Caco-2 (cell line): ENCODE measurements at regions not wholly inside any gene's neighbourhood (a gene's known extent, or its start where the extent isn't known, plus 50 kb on each side); places are given as distances from the start of the nearest gene placed in this dataset.

Experiments
- BruUV-seq: library from RNA; stranded (reverse); fragments of 400-500 nt; replicated peaks from 2 replicates; lab custom pipeline; 2021; lab: Mats Ljungman, UMichigan
- CTCF ChIA-PET: fragments of 300-600 bp; sonication (Branson Sonifier 250); formaldehyde crosslinking; loops from one replicate; lab custom pipeline; 2022; ENCODE audit warnings: antibody characterized with exemption; lab: Charles Lee
- POLR2A ChIA-PET: fragments of 300-600 bp; sonication (Branson Sonifier 250); formaldehyde crosslinking; loops from one replicate; lab custom pipeline; 2022; ENCODE audit warnings: antibody characterized with exemption; lab: Charles Lee
- DNase-seq, 2 experiments: peaks; one replicate each; pipeline versions ENCODE4 v3.0.0 to v3.0.0-alpha.2; 2020 to 2022
- H3K27me3 ChIP-seq: replicated peaks from 2 replicates; pipeline ENCODE4 v1.6.0; 2011; ENCODE audit warnings: low read length; ENCODE audit not compliant: control insufficient read depth, insufficient read depth
- H3K36me3 ChIP-seq: 2 replicates; pipeline ENCODE4 v1.5.1; 2011; ENCODE audit warnings: low read length; ENCODE audit not compliant: control insufficient read depth, insufficient read depth
- H3K4me1 ChIP-seq: fragments of 250-450 bp; sonication (Bioruptor Pico); 2 replicates; pipeline ENCODE4 v1.5.1; 2020; ENCODE audit warnings: mild to moderate bottlenecking
- H3K4me3 ChIP-seq: 2 replicates; pipeline ENCODE4 v1.5.1; 2011; ENCODE audit warnings: low read depth, mild to moderate bottlenecking, control low read depth, low read length
- H3K9me3 ChIP-seq: fragments of 250-450 bp; sonication (Bioruptor Pico); 2 replicates; pipeline ENCODE4 v1.5.1; 2020; ENCODE audit warnings: mild to moderate bottlenecking, moderate library complexity
- H3K27ac Mint-ChIP-seq: one replicate; pipeline ENCODE4 v1.8.0; 2022; ENCODE audit warnings: mixed read lengths; ENCODE audit not compliant: unreplicated experiment
- H3K27me3 Mint-ChIP-seq: one replicate; pipeline ENCODE4 v1.8.0; 2022; ENCODE audit warnings: mixed read lengths; ENCODE audit not compliant: insufficient read depth, unreplicated experiment
- H3K36me3 Mint-ChIP-seq: one replicate; pipeline ENCODE4 v1.8.0; 2022; ENCODE audit warnings: mild to moderate bottlenecking, mixed read lengths; ENCODE audit not compliant: insufficient read depth, unreplicated experiment
- H3K4me1 Mint-ChIP-seq: one replicate; pipeline ENCODE4 v1.8.0; 2022; ENCODE audit warnings: low read depth, mixed read lengths; ENCODE audit not compliant: unreplicated experiment
- H3K4me3 Mint-ChIP-seq: one replicate; pipeline ENCODE4 v1.8.0; 2022; ENCODE audit warnings: mild to moderate bottlenecking, moderate library complexity, mixed read lengths; ENCODE audit not compliant: unreplicated experiment
- H3K9me3 Mint-ChIP-seq: one replicate; pipeline ENCODE4 v1.8.0; 2022; ENCODE audit warnings: mixed read lengths; ENCODE audit not compliant: unreplicated experiment
- CTCF ChIP-seq, 2 experiments: fragments of 200-600 bp in 1 of 2; IDR thresholded peaks; 1 replicate in 1 of 2; 2 replicates in 1 of 2; pipeline versions ENCODE4 v1.5.1 to v1.8.0; 2011 to 2022; ENCODE audit warnings: antibody characterized with exemption in 1 of 2, control low read depth in 1 of 2, inconsistent platforms in 1 of 2, low read depth in 1 of 2, low read length in 1 of 2, mild to moderate bottlenecking in 1 of 2, moderate library complexity in 1 of 2; ENCODE audit not compliant: insufficient read depth in 1 of 2, severe bottlenecking in 1 of 2, unreplicated experiment in 1 of 2
- intact Hi-C: fragments of 100-400 bp; cut with micrococcal nuclease; formaldehyde crosslinking; loops from one replicate; pipeline ENCODE4 v1.10.0; 2022; ENCODE audit not compliant: unreplicated experiment

GRCh38 chr3:18216996-18217395 lies 208.1 kb downstream of the SATB1 start:
- Mint-ChIP-seq H3K4me3 (no peak overlapping the region), H3K36me3 (no peaks in the 10 kb centered on the region), H3K4me1 (no peaks in the 10 kb centered on the region), H3K9me3 (no peaks in the 10 kb centered on the region), H3K27me3 (no peaks in the 10 kb centered on the region), H3K27ac (no peak overlapping the region)
- BruUV-seq: no TSS peak
- no peaks in the 10 kb centered on the region for H3K36me3 ChIP-seq
- H3K4me3 ChIP-seq: no peak overlapping the region
- intact Hi-C loops: no loop called here
- H3K9me3 ChIP-seq: no peaks in the 10 kb centered on the region
- CTCF ChIA-PET: no interaction called here
- no peaks in the 10 kb centered on the region for H3K4me1 ChIP-seq
- no peak for TF ChIP-seq CTCF (IDR thresholded peaks at IDR 0.05; ENCODE audit: insufficient read depth in 1 of 2, low read depth in 1 of 2, low read length in 1 of 2, severe bottlenecking in 1 of 2, unreplicated experiment in 1 of 2)
- POLR2A ChIA-PET: no interaction called here
- DNase-seq: no peak
- H3K27me3 ChIP-seq: no peaks in the 10 kb centered on the region

GRCh38 chr3:18215639-18216038 lies 209.5 kb downstream of the SATB1 start:
- DNase-seq: no peak
- Histone ChIP-seq H3K4me3 (no peak overlapping the region), H3K27me3 (no peaks in the 10 kb centered on the region), H3K4me1 (no peaks in the 10 kb centered on the region), H3K9me3 (no peaks in the 10 kb centered on the region), H3K36me3 (no peaks in the 10 kb centered on the region)
- intact Hi-C loops: no loop called here
- Mint-ChIP-seq H3K27ac (no peak overlapping the region), H3K9me3 (no peaks in the 10 kb centered on the region), H3K36me3 (no peaks in the 10 kb centered on the region), H3K4me3 (no peak overlapping the region), H3K4me1 (no peaks in the 10 kb centered on the region), H3K27me3 (no peaks in the 10 kb centered on the region)
- ChIA-PET CTCF (no interaction called here), POLR2A (no interaction called here)
- no peak for TF ChIP-seq CTCF (IDR thresholded peaks at IDR 0.05; ENCODE audit: insufficient read depth in 1 of 2, low read depth in 1 of 2, low read length in 1 of 2, severe bottlenecking in 1 of 2, unreplicated experiment in 1 of 2)
- BruUV-seq: no TSS peak

- intact Hi-C loops: no loop called here
- H3K27me3 ChIP-seq: no peaks in the 10 kb centered on the region
- Mint-ChIP-seq H3K27ac (no peak overlapping the region), H3K27me3 (peaks cover 3% of the 10 kb centered on the region), H3K36me3 (no peaks in the 10 kb centered on the region), H3K4me1 (no peaks in the 10 kb centered on the region), H3K9me3 (no peaks in the 10 kb centered on the region), H3K4me3 (no peak overlapping the region)
- no peak for TF ChIP-seq CTCF (IDR thresholded peaks at IDR 0.05; ENCODE audit: insufficient read depth in 1 of 2, low read depth in 1 of 2, low read length in 1 of 2, severe bottlenecking in 1 of 2, unreplicated experiment in 1 of 2)
- ChIA-PET CTCF (no interaction called here), POLR2A (no interaction called here)
- no peak for DNase-seq
- no peaks in the 10 kb centered on the region for H3K36me3 ChIP-seq
- no TSS peak for BruUV-seq
- no peaks in the 10 kb centered on the region for H3K9me3 ChIP-seq
- H3K4me1 ChIP-seq: no peaks in the 10 kb centered on the region
- no peak overlapping the region for H3K4me3 ChIP-seq
These were observed 214.0 kb downstream of the SATB1 start for GRCh38 chr3:18211116-18211515.
